ENCODE measurements at regions not wholly inside any gene's neighbourhood (a gene's known extent, or its start where the extent isn't known, plus 50 kb on each side); places are given as distances from the start of the nearest gene placed in this dataset.

DNA sequence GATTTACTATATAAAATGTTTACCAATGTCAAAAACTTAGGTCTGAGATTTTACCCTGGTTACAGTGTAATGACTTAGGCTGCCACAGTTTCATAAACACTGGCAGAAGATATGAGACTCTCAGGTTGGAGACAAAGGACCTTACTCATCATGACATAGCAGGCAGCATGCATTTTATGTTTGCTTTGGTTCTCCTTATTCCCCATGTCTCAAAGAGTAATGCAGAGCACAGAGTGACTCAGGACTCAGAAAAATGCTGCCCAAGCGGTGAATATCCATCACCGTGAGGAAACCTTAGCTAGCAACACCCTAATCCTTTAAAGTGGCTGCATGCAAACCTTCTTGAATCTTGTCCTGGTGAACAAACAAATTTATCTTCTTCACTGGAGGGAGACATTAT is 112.1 kb upstream of the EYS start:
- DNase-seq = no peak

DNA sequence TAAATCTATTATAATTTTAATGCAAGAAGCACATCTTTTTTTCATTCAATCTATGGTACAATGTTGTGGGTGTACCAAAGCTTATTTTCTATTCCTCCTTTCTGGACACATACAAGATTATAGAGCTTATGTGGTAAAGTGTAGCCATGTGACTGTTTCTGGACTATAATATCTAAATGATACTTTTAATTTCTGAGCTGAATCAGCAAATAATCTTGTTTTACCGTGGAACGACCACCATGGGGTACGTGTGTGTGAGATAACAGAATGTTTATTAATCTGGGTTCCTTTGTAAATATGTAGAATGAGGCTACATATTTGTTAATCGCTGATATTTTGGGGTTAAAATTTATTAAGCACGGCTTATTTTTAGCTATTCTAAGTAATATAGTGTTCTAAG is 111.5 kb upstream of the EYS start:
- no peak for DNase-seq

DNA sequence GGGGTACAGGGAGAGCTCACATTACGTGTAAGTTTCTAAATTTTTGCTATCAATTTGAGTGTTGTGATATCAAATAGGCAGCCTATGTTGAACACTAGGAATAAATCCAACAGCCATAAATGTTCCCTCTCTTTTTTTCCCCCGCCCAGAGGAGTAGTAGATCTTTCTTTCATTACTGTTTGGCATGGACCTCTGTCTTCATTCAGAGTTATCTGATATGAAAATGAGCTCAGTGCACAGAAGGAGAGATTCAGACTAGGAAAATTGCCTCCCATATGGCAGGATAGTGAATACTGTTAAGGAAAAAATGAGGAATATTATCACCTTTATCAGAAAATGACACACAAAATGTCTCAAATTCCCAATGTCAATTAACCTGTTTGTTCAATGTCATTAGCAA is 110.0 kb upstream of the EYS start:
- no peak for DNase-seq

DNA sequence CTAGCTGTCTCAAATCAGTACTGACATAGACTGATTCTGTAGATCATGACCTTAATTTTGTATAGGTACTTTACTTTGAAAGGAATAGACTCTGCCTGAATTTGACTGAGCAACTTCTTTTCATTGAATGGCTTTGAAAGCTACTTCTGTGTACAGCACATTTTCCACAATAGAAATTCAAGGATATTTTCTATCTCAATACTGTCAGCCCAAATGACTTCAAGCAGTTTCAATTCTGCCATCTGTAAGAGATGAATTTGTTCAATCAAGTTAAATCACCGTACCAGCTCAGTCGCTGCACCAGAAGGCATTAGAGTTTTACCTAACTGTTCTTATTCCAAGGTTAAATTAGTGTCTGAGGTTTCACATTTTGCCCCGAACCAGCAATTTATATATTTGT is 107.0 kb upstream of the EYS start:
- DNase-seq = no peak

DNA sequence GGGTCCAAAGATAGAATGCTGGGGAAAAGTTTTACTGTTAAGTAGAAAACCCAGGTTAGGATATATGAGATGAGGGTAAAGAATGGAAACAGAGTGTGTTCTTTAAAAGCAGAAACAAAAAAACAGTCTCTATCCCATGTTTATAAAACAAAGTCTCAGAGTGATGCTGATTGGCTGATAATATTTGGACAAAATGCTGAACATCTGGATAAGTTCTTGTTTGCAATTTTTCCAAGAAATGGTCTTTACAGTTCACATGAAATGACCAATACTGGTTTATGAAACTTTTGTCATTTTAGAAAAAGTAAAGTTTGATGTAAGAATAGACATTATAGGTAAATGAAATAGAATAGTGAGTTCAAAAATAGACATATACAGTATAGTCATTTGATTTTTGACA is 96.2 kb upstream of the EYS start:
- DNase-seq = no peak

DNA sequence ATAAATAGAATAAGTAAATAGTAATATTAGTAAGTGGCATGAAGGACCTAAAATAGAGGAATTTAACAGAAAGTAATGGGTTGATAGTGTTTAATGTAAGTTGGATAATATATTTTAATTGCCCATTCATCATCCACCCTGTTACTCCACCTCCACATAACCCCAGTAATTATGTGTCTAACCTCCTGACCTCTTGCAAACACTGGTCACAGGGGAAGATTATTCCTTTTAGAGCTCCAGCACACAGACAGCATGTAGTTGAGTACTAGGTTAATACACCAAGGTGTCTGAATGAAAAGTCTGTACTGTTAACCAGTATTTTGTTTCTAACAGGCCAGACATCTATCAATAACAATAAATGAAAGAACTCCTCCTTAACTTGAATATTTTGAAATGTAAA is 92.4 kb upstream of the EYS start:
- no peak for DNase-seq

DNA sequence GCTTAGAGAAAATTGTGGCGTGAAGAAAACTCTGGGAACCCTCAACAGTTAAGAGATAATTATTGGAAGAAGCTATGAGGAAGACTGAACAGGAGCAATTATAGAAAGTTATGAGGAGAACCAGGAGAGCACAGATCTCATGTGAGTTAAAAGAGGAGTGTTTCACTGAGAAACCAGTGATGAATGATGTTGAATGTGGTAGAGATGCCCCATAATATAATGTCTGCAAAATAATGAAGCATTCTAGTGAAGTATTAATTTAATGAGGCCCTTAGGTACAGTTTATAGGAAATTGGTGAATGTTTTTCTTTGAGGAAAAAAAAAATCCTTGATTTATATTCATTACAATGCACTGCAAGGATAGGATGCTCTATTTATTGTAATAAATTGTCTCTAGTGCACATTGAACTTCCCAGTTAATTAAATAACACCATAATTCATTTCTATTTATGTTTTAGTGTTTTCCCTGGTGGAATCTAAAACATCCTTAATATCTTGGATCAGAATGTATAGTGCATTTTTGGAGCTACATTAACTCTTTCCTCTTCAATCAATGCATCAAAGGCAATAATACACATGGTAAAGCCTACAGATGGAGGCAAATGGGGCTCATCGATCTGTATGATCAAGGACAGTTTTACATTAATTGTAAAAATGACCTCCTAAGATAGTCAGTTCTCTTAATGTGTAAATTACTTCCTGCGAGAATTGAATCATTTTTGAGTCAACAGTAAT is 91.4 kb upstream of the EYS start:
- no peak for DNase-seq

DNA sequence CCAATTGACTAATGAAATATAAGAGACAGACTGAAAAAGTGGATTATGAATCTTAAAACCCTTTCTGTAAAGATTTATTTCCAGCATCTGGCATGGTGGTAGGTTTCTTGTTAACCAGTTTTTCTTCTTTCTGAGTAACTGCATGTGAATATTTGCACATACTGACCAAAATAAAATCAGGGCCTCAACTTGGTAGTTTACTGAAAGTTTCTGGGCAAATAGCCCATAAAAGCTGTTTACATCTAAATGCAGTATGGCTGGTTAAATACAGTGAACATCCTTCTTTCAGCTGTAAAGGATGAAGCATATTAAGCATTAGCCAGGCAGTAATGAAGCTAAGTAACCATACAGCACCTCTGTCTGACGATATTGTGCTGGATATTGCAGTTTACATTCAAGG is 83.6 kb upstream of the EYS start:
- no peak for DNase-seq

DNA sequence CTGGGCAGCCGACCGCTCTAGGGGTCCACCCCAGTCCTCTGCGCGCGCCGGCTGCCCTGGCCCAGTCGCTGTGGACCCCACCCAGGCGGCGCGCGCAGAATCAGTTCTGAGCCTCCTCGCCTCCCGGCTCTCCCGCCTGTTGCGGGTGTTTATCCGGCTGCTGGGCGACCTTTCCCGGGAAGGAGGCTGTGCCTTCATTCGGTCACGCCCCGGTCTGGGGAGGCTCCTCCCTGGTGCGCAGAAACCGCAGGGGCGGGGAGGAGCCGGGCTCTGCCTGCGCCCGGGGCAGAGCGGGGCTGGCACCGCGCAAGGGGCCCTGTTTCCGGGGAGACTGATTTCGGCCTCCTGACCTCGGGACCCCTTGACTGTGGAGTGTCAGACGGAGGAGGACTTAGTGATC is 80.8 kb upstream of the EYS start:
- no peak for DNase-seq

DNA sequence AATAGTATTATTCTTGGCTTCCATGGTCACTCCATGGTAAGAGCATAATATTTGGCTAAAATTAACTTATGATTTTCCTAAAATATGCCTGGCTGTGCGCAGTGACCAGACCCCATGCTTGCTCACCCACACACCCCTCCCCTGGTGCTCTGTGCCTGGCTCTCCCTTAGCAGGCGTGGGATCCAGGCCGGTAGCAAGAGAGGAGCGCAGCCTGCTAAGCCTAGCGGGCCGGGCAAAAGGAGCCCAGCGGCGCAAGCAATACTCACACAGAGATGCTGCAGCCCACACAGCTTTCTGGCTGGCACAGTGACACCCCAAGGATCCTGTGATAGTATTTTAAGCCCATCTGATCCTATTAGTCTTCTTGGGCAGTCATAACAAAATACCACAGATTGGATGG is 79.8 kb upstream of the EYS start:
- DNase-seq = no peak

DNA sequence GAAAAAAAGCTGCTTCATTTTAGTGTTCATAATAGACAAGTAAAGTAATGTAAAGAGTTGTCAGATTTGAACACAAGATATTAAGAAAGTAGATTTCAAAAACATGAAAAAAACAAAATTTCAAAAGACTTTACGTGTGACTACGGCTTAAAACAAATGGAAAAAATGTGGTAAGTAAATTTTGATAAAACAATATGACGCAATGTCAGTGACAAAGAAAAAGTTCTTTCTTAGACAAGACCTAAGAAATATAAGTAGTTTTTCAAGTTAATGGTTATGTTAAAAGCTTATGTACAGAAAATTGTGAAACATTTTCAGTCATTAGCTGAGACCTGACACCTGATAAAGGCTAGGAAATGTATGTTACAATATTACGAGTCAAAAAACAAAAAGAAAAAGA is 73.7 kb upstream of the EYS start:
- no peak for DNase-seq

DNA sequence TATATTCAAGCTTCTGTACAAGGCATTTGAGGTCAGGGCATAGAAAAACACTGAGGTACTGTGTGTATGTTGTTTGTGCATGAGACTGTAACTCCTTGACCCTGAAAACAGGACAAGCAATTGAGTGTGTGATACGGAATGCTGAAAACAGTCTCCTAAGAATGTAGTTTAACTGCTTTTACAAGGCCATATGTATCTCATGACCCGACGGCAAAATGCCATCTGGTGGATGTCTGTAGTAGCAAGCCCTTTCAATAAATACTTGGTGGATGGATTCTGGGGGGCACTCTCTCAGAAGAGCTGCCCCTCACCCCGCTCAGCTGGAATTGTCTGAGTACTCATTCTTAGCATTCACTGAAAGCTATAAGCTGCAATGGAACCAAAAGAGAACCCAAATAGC is 69.3 kb upstream of the EYS start:
- no peak for DNase-seq

DNA sequence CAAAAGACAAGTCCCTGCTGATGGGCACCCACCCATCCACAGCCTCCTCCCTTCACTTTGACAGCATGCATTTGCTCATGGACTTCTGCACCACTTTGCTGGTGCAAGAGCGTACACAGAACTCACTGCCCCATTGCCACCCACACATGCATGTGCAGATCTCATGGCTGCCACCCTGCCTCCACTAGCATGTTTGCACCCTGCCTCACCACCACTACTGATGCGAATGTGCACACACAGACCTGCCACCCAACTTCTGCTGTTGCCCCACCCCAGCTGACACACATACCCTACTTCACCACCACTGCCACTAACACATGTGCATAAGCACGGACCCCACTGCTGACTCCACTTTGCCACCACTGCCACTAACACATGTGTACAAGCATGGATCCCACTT is 64.9 kb upstream of the EYS start:
- DNase-seq = no peak

DNA sequence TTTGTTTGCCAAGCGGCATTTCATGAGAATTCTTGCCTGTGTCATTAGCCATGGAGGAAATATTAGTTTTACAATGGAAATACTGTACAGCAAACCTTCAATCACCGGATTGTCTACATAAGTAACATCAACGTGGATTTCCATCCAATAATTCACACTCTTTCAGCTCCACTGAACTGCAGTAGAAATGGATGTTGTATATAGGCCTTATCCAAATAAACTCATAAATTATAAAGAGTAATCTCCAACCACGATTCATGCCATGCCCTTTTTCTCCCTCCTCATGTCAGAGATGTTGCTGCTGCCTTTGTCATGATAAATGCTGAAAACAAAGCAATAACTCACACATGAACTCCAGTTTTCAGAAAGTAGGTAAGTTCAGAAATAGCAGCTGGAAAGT is 54.9 kb upstream of the EYS start:
- DNase-seq = no peak

DNA sequence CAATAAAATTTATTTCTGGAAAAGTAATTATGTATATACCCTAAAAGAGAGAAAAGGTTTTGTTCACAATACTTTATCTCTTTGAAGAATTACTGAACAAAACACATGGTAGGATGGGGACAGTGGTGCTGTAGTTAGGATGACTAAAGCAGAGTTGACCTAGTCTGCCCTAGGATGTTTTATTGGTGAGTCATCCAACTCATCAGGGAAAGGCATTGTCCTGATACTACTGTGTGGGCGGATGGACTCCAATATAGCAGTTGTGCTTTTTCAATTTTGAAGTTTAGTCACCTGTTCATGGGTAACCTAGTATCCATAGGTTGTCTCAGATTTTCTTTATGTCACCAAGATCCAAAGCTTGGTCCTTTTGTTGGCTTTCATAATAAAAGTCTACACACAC is 53.3 kb upstream of the EYS start:
- no peak for DNase-seq
